ENCODE measurements at regions not wholly inside any gene's neighbourhood (a gene's known extent, or its start where the extent isn't known, plus 50 kb on each side); places are given as distances from the start of the nearest gene placed in this dataset.
A peak's percentile ranks its signal among the peaks of the same experiment; 100 is the strongest.

GRCh38 chr2:8072907-8073306 is 608.9 kb upstream of the ID2 start:
- Histone ChIP-seq H3K4me3 (ENCODE audit: low read length) (no peak overlapping the region), H3K9me3 (ENCODE audit: control insufficient read depth, low read depth, low read length) (peaks cover 7% of the 10 kb centered on the region), H3K27ac (ENCODE audit: low read length) (no peak overlapping the region), H3K36me3 (ENCODE audit: control insufficient read depth, insufficient read depth, low read length) (no peaks in the 10 kb centered on the region), H3K27me3 (ENCODE audit: control insufficient read depth, insufficient read depth, low read length) (no peaks in the 10 kb centered on the region), H3K4me1 (ENCODE audit: control insufficient read depth, insufficient read depth, low read length) (no peaks in the 10 kb centered on the region)
- DNase-seq = no peak
- 80% methylated on average over 1 of the region's 1 CpG for WGBS (ENCODE audit: insufficient coverage, low lambda C conversion rate)

- peaks cover 7% of the 10 kb centered on the region for H3K9me3 ChIP-seq (ENCODE audit: control insufficient read depth, low read depth, low read length)
- no peaks in the 10 kb centered on the region for H3K36me3 ChIP-seq (ENCODE audit: control insufficient read depth, insufficient read depth, low read length)
- no peak overlapping the region for H3K27ac ChIP-seq (ENCODE audit: low read length)
- H3K27me3 ChIP-seq (ENCODE audit: control insufficient read depth, insufficient read depth, low read length) = no peaks in the 10 kb centered on the region
- no peak for DNase-seq
- H3K4me3 ChIP-seq (ENCODE audit: low read length) = no peak overlapping the region
- WGBS (ENCODE audit: insufficient coverage, low lambda C conversion rate) = no CpG with 5 or more reads among the region's 7 CpGs
- H3K4me1 ChIP-seq (ENCODE audit: control insufficient read depth, insufficient read depth, low read length) = no peaks in the 10 kb centered on the region
Measured at GRCh38 chr2:8073916-8074315, 607.9 kb upstream of the ID2 start.

- Histone ChIP-seq H3K27ac (ENCODE audit: low read length) (no peak overlapping the region), H3K4me3 (ENCODE audit: low read length) (no peak overlapping the region), H3K27me3 (ENCODE audit: control insufficient read depth, insufficient read depth, low read length) (no peaks in the 10 kb centered on the region), H3K9me3 (ENCODE audit: control insufficient read depth, low read depth, low read length) (peaks cover 7% of the 10 kb centered on the region), H3K4me1 (ENCODE audit: control insufficient read depth, insufficient read depth, low read length) (no peaks in the 10 kb centered on the region), H3K36me3 (ENCODE audit: control insufficient read depth, insufficient read depth, low read length) (no peaks in the 10 kb centered on the region)
- WGBS (ENCODE audit: insufficient coverage, low lambda C conversion rate) = no CpG with 5 or more reads among the region's 6 CpGs
- DNase-seq = peak in 1 of 2 donors; percentile 22
Measured at GRCh38 chr2:8076448-8077342, 605.2 kb upstream of the ID2 start.

GRCh38 chr2:8078705-8079104 is 603.2 kb upstream of the ID2 start:
- no peak overlapping the region for H3K27ac ChIP-seq (ENCODE audit: low read length)
- peaks cover 7% of the 10 kb centered on the region for H3K9me3 ChIP-seq (ENCODE audit: control insufficient read depth, low read depth, low read length)
- no CpG with 5 or more reads among the region's 2 CpGs for WGBS (ENCODE audit: insufficient coverage, low lambda C conversion rate)
- no peaks in the 10 kb centered on the region for H3K27me3 ChIP-seq (ENCODE audit: control insufficient read depth, insufficient read depth, low read length)
- no peaks in the 10 kb centered on the region for H3K36me3 ChIP-seq (ENCODE audit: control insufficient read depth, insufficient read depth, low read length)
- H3K4me3 ChIP-seq (ENCODE audit: low read length) = no peak overlapping the region
- DNase-seq = no peak
- no peaks in the 10 kb centered on the region for H3K4me1 ChIP-seq (ENCODE audit: control insufficient read depth, insufficient read depth, low read length)

- DNase-seq = no peak
- no peak overlapping the region for H3K4me3 ChIP-seq (ENCODE audit: low read length)
- no peak overlapping the region for H3K27ac ChIP-seq (ENCODE audit: low read length)
- no peaks in the 10 kb centered on the region for H3K4me1 ChIP-seq (ENCODE audit: control insufficient read depth, insufficient read depth, low read length)
- H3K9me3 ChIP-seq (ENCODE audit: control insufficient read depth, low read depth, low read length) = peaks cover 7% of the 10 kb centered on the region
- H3K36me3 ChIP-seq (ENCODE audit: control insufficient read depth, insufficient read depth, low read length) = no peaks in the 10 kb centered on the region
- no peaks in the 10 kb centered on the region for H3K27me3 ChIP-seq (ENCODE audit: control insufficient read depth, insufficient read depth, low read length)
Measured at GRCh38 chr2:8080063-8080462, 601.8 kb upstream of the ID2 start.

GRCh38 chr2:8081130-8081529 is 600.7 kb upstream of the ID2 start:
- WGBS (ENCODE audit: insufficient coverage, low lambda C conversion rate) = 100% methylated on average over 1 of the region's 5 CpGs
- Histone ChIP-seq H3K4me1 (ENCODE audit: control insufficient read depth, insufficient read depth, low read length) (no peaks in the 10 kb centered on the region), H3K4me3 (ENCODE audit: low read length) (no peak overlapping the region), H3K27ac (ENCODE audit: low read length) (no peak overlapping the region), H3K27me3 (ENCODE audit: control insufficient read depth, insufficient read depth, low read length) (no peaks in the 10 kb centered on the region), H3K9me3 (ENCODE audit: control insufficient read depth, low read depth, low read length) (peaks cover 7% of the 10 kb centered on the region), H3K36me3 (ENCODE audit: control insufficient read depth, insufficient read depth, low read length) (no peaks in the 10 kb centered on the region)
- DNase-seq = no peak

- Histone ChIP-seq H3K4me1 (ENCODE audit: control insufficient read depth, insufficient read depth, low read length) (no peaks in the 10 kb centered on the region), H3K9me3 (ENCODE audit: control insufficient read depth, low read depth, low read length) (no peaks in the 10 kb centered on the region), H3K4me3 (ENCODE audit: low read length) (no peak overlapping the region), H3K36me3 (ENCODE audit: control insufficient read depth, insufficient read depth, low read length) (no peaks in the 10 kb centered on the region), H3K27me3 (ENCODE audit: control insufficient read depth, insufficient read depth, low read length) (no peaks in the 10 kb centered on the region), H3K27ac (ENCODE audit: low read length) (no peak overlapping the region)
- 100% methylated on average over 1 of the region's 4 CpGs for WGBS (ENCODE audit: insufficient coverage, low lambda C conversion rate)
- DNase-seq = no peak
Measured at GRCh38 chr2:8082840-8083239, 599.0 kb upstream of the ID2 start.

GRCh38 chr2:8086357-8086756 is 595.5 kb upstream of the ID2 start:
- Histone ChIP-seq H3K36me3 (ENCODE audit: control insufficient read depth, insufficient read depth, low read length) (no peaks in the 10 kb centered on the region), H3K27ac (ENCODE audit: low read length) (no peak overlapping the region), H3K4me3 (ENCODE audit: low read length) (no peak overlapping the region), H3K27me3 (ENCODE audit: control insufficient read depth, insufficient read depth, low read length) (no peaks in the 10 kb centered on the region), H3K4me1 (ENCODE audit: control insufficient read depth, insufficient read depth, low read length) (peaks cover 21% of the 10 kb centered on the region), H3K9me3 (ENCODE audit: control insufficient read depth, low read depth, low read length) (no peaks in the 10 kb centered on the region)
- no peak for DNase-seq
- WGBS (ENCODE audit: insufficient coverage, low lambda C conversion rate) = no CpG with 5 or more reads among the region's 2 CpGs

GRCh38 chr2:8086796-8087479 is 594.9 kb upstream of the ID2 start:
- H3K27ac ChIP-seq (ENCODE audit: low read length) = no peak overlapping the region
- no peaks in the 10 kb centered on the region for H3K27me3 ChIP-seq (ENCODE audit: control insufficient read depth, insufficient read depth, low read length)
- no peaks in the 10 kb centered on the region for H3K36me3 ChIP-seq (ENCODE audit: control insufficient read depth, insufficient read depth, low read length)
- H3K4me1 ChIP-seq (ENCODE audit: control insufficient read depth, insufficient read depth, low read length) = peaks cover 21% of the 10 kb centered on the region
- WGBS (ENCODE audit: insufficient coverage, low lambda C conversion rate) = no CpG with 5 or more reads among the region's 4 CpGs
- no peaks in the 10 kb centered on the region for H3K9me3 ChIP-seq (ENCODE audit: control insufficient read depth, low read depth, low read length)
- no peak for DNase-seq
- no peak overlapping the region for H3K4me3 ChIP-seq (ENCODE audit: low read length)

- DNase-seq = no peak
- Histone ChIP-seq H3K27me3 (ENCODE audit: control insufficient read depth, insufficient read depth, low read length) (no peaks in the 10 kb centered on the region), H3K4me1 (ENCODE audit: control insufficient read depth, insufficient read depth, low read length) (peaks cover 21% of the 10 kb centered on the region), H3K9me3 (ENCODE audit: control insufficient read depth, low read depth, low read length) (no peaks in the 10 kb centered on the region), H3K27ac (ENCODE audit: low read length) (no peak overlapping the region), H3K36me3 (ENCODE audit: control insufficient read depth, insufficient read depth, low read length) (no peaks in the 10 kb centered on the region), H3K4me3 (ENCODE audit: low read length) (no peak overlapping the region)
- no CpG with 5 or more reads among the region's 3 CpGs for WGBS (ENCODE audit: insufficient coverage, low lambda C conversion rate)
Measured at GRCh38 chr2:8087480-8087840, 594.4 kb upstream of the ID2 start.
